K562 (cell line): ENCODE measurements at regions not wholly inside any gene's neighbourhood (a gene's known extent, or its start where the extent isn't known, plus 50 kb on each side); places are given as distances from the start of the nearest gene placed in this dataset.

Experiments
- ATAC-seq: fragments of 200-7000 bp; cut with Tn5 transposase; 3 replicates; pipeline ENCODE4 v1.9.1; 2020; ENCODE audit warnings: moderate library complexity
- BruUV-seq: library from RNA; stranded (reverse); fragments of 400-500 nt; replicated peaks from 2 replicates; lab custom pipeline; 2021; lab: Mats Ljungman, UMichigan
- CTCF ChIA-PET: fragments of 300-600 bp; formaldehyde crosslinking; extraction: SDS; loops from one replicate; lab custom pipeline; 2021; ENCODE audit warnings: low intra/inter-chr PET ratio; lab: Yijun Ruan, JAX
- POLR2A ChIA-PET: fragments of 300-600, 350-650 bp; sonication (Branson Sonifier 250); formaldehyde crosslinking; extraction: SDS; loops from one replicate; lab custom pipeline; 2021; ENCODE audit warnings: antibody characterized with exemption, inconsistent platforms; lab: Yijun Ruan, JAX
- DNase-seq, 4 experiments: peaks; one replicate each; pipeline versions ENCODE4 v3.0.0 to v3.0.0-alpha.2; 2011 to 2018; ENCODE audit warnings: low spot score in 3 of 4, mixed read lengths in 3 of 4; ENCODE audit errors: extremely low read depth in 1 of 4
- FAIRE-seq: peaks from 2 replicates; lab custom pipeline; 2011; peaks lifted over from hg19 to GRCh38; lab: Jason Lieb, UNC
- H2AFZ ChIP-seq: 2 replicates; pipeline ENCODE4 v1.6.0; 2011; ENCODE audit warnings: low read depth, low read length, control low read depth, inconsistent platforms
- H3K27ac ChIP-seq: fragments of 200-600 bp; 3 replicates; pipeline ENCODE4 v1.8.0; 2011; ENCODE audit warnings: low read depth, mild to moderate bottlenecking, control low read depth, inconsistent platforms, low read length, moderate library complexity, mixed read lengths; ENCODE audit errors: extremely low read depth
- H3K27me3 ChIP-seq, 2 experiments: fragments of 300-600 bp in 1 of 2; 2 replicates in 1 of 2; 3 replicates in 1 of 2; pipeline versions ENCODE4 v1.6.0 to v1.8.0; 2011; ENCODE audit warnings: inconsistent platforms in 2 of 2, low read length in 2 of 2, mild to moderate bottlenecking in 1 of 2, mixed read lengths in 1 of 2, moderate library complexity in 1 of 2; ENCODE audit not compliant: control insufficient read depth in 2 of 2, insufficient read depth in 2 of 2
- H3K36me3 ChIP-seq: fragments of 300-600 bp; 3 replicates; pipeline ENCODE4 v1.8.0; 2011; ENCODE audit warnings: mild to moderate bottlenecking, low read length, inconsistent platforms; ENCODE audit not compliant: control insufficient read depth, insufficient read depth
- H3K4me1 ChIP-seq, 2 experiments: fragments of 200-600 bp in 1 of 2; replicated peaks in 1 of 2; 2 replicates in 1 of 2; 3 replicates in 1 of 2; pipeline versions ENCODE4 v1.5.1 to v1.8.0; 2011; ENCODE audit warnings: inconsistent platforms in 2 of 2, low read length in 2 of 2, mild to moderate bottlenecking in 1 of 2, mixed read lengths in 1 of 2, moderate library complexity in 1 of 2; ENCODE audit not compliant: control insufficient read depth in 2 of 2, insufficient read depth in 2 of 2
- H3K4me2 ChIP-seq: 2 replicates; pipeline ENCODE4 v1.6.1; 2011; ENCODE audit warnings: low read length, control low read depth, inconsistent platforms, mixed read lengths; ENCODE audit not compliant: insufficient read depth
- H3K4me3 ChIP-seq: fragments of 200-600 bp; sonication (generic), shearing (Covaris generic); 2 replicates; pipeline ENCODE4 v1.5.1; 2016; ENCODE audit warnings: control low read depth, inconsistent platforms
- H3K79me2 ChIP-seq: fragments of 200-600 bp; 3 replicates; pipeline ENCODE4 v1.8.0; 2011; ENCODE audit warnings: low read length, inconsistent platforms; ENCODE audit not compliant: control insufficient read depth, insufficient read depth
- H3K9ac ChIP-seq, 2 experiments: 2 replicates each; pipeline versions ENCODE4 v1.6.0 to v1.6.1; 2011; ENCODE audit warnings: low read depth in 2 of 2, low read length in 2 of 2, control low read depth in 1 of 2, inconsistent platforms in 1 of 2, mild to moderate bottlenecking in 1 of 2, mixed read lengths in 1 of 2; ENCODE audit not compliant: insufficient read depth in 1 of 2
- H3K9me1 ChIP-seq: one replicate; pipeline ENCODE4 v1.6.0; 2011; ENCODE audit warnings: inconsistent platforms, mild to moderate bottlenecking, low read length, moderate library complexity; ENCODE audit not compliant: control insufficient read depth, insufficient read depth
- H3K9me3 ChIP-seq: replicated peaks from 2 replicates; pipeline ENCODE4 v1.5.1; 2011; ENCODE audit warnings: low read depth, low read length, inconsistent platforms; ENCODE audit not compliant: control insufficient read depth, insufficient read depth
- H4K20me1 ChIP-seq: replicated peaks from 2 replicates; pipeline ENCODE4 v1.6.1; 2011; ENCODE audit warnings: low read length, inconsistent platforms, mixed read lengths; ENCODE audit not compliant: control insufficient read depth, insufficient read depth
- ARHGAP35 ChIP-seq: fragments of 450-650 bp; IDR thresholded peaks from 2 replicates; pipeline ENCODE4 v1.6.1; 2018; ENCODE audit not compliant: partially characterized antibody
- ARID1B ChIP-seq: fragments of 450-650 bp; IDR thresholded peaks from 2 replicates; pipeline ENCODE4 v1.6.1; 2016; ENCODE audit warnings: antibody characterized with exemption, mild to moderate bottlenecking, inconsistent platforms
- BHLHE40 ChIP-seq: IDR thresholded peaks from 2 replicates; pipeline ENCODE4 v1.6.1; 2011; ENCODE audit warnings: low read length, improper control_type of control experiment
- BRD4 ChIP-seq: fragments of 200-600 bp; sonication (generic); IDR thresholded peaks from 2 replicates; pipeline ENCODE4 v1.6.1; 2017; ENCODE audit warnings: inconsistent platforms
- CHD2 ChIP-seq: IDR thresholded peaks from 2 replicates; pipeline ENCODE4 v1.6.1; 2011; ENCODE audit warnings: low read depth, low read length
- KAT8 ChIP-seq: fragments of 450-650 bp; IDR thresholded peaks from 2 replicates; pipeline ENCODE4 v1.6.1; 2016; ENCODE audit warnings: low read depth, mild to moderate bottlenecking
- NFE2 ChIP-seq: IDR thresholded peaks from 2 replicates; pipeline ENCODE4 v1.6.1; 2014; ENCODE audit warnings: antibody characterized with exemption, low read depth
- PTTG1 ChIP-seq: fragments of 450-650 bp; IDR thresholded peaks from 2 replicates; pipeline ENCODE4 v1.6.1; 2016; ENCODE audit warnings: low read depth, mild to moderate bottlenecking, missing genetic modification characterization, missing compliant biosample characterization
- PYGO2 ChIP-seq: fragments of 450-650 bp; IDR thresholded peaks from 2 replicates; pipeline ENCODE4 v1.6.1; 2016; ENCODE audit warnings: mild to moderate bottlenecking, missing genetic modification characterization, moderate library complexity, missing compliant biosample characterization
- SRSF1 ChIP-seq: fragments of 200-400 bp; formaldehyde crosslinking; IDR thresholded peaks from 2 replicates; pipeline ENCODE4 v1.6.1; 2017; ENCODE audit warnings: mild to moderate bottlenecking, low read depth, low read length, moderate library complexity
- TEAD1 ChIP-seq, 2 experiments: fragments of 450-650 bp in 1 of 2; sonication (generic) in 1 of 2; formaldehyde crosslinking; IDR thresholded peaks; 2 replicates each; pipeline versions ENCODE4 v1.4.0 to v1.8.0; 2020 to 2022; ENCODE audit warnings: mild to moderate bottlenecking in 2 of 2, missing genetic modification reagents in 1 of 2
- YBX1 ChIP-seq: fragments of 450-650 bp; IDR thresholded peaks from 2 replicates; pipeline ENCODE4 v1.7.1; 2016; ENCODE audit warnings: mild to moderate bottlenecking
- ZBTB1 ChIP-seq: sonication (generic); formaldehyde crosslinking; IDR thresholded peaks from 2 replicates; pipeline ENCODE4 v1.8.1; 2023; ENCODE audit warnings: missing genetic modification reagents, low read depth, mild to moderate bottlenecking, borderline replicate concordance
- ZC3H8 ChIP-seq: fragments of 450-650 bp; IDR thresholded peaks from 2 replicates; pipeline ENCODE4 v1.6.1; 2017
- ZEB2 ChIP-seq: fragments of 450-650 bp; IDR thresholded peaks from 2 replicates; pipeline ENCODE4 v1.6.1; 2016
- ZKSCAN1 ChIP-seq: fragments of 150-350 bp; IDR thresholded peaks from 2 replicates; pipeline ENCODE4 v1.6.1; 2016; ENCODE audit warnings: low read depth, low read length
- ZNF133 ChIP-seq: fragments of 250-450 bp; sonication (Bioruptor Pico); IDR thresholded peaks from 2 replicates; pipeline ENCODE4 v1.4.0; 2020; ENCODE audit warnings: mild to moderate bottlenecking
- ZNF217 ChIP-seq: sonication (generic); formaldehyde crosslinking; IDR thresholded peaks from 2 replicates; pipeline ENCODE4 v1.8.0; 2022; ENCODE audit warnings: mild to moderate bottlenecking, missing genetic modification reagents
- ZNF445 ChIP-seq: fragments of 250-450 bp; sonication (Bioruptor Pico); IDR thresholded peaks from 2 replicates; pipeline ENCODE4 v1.4.0; 2020; ENCODE audit warnings: low read depth, mild to moderate bottlenecking, moderate library complexity
- WGBS: fragments of 100-300 bp; shearing (Covaris generic); methylation state at CpG from one replicate; pipeline ENCODE4 v1.1.6; 2016; ENCODE audit warnings: low coverage, mixed read lengths; ENCODE audit not compliant: insufficient coverage; ENCODE audit errors: missing lambda C conversion rate; 5-methylcytosine and 5-hydroxymethylcytosine counted together
- in situ Hi-C: fragments of 300-500 bp; cut with MboI; formaldehyde crosslinking; loops from 4 replicates; pipeline ENCODE4 v1.15.0; 2018; ENCODE audit warnings: inconsistent platforms, mixed read lengths
- intact Hi-C: fragments of 100-400 bp; cut with micrococcal nuclease; formaldehyde crosslinking; loops from 2 replicates; pipeline ENCODE4 v1.14.2; 2022

DNA sequence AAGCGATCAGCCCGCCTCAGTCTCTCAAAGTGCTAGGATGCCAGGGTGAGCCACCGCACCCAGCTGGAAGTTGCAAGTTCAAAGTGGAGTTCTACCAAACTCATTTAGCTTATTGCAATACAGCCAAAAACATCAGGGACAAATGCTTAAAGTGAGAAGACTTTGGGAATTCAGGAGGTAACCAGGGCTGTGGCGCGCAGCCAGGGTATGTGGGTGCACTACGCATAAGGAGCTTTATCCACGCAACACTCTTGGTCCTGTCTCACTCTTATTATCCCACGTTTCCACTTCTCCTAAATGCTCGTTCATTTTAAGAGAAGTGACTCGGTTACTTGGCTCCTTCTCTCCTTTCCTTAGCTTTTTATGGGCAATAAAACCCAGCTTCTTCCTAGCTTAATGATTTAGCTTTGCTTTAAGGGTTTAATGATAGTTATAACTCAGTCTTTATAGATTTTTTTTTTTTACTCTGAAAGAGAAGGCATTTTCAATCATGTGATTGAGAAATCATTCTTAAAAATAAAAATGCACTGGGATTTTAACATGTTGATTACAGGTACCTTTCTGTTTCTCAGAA is 199.8 kb downstream of the KCNE4 start:
- H3K9me1 ChIP-seq, result no peaks in the 10 kb centered on the region
- H3K9me3 ChIP-seq, result no peaks in the 10 kb centered on the region
- no peak for ATAC-seq
- no peak for TF ChIP-seq ZBTB1 (CRISPR knock-in tag)
- no peak for TF ChIP-seq TEAD1 (CRISPR knock-in tag; IDR thresholded peaks at IDR 0.05)
- no peak for TF ChIP-seq ZNF133
- TF ChIP-seq NFE2, result no peak
- TF ChIP-seq ARID1B, result no peak
- no peak for TF ChIP-seq ARHGAP35
- no peak for TF ChIP-seq BHLHE40
- TF ChIP-seq SRSF1, result no peak
- no peak for TF ChIP-seq ZEB2
- no peak for TF ChIP-seq PYGO2 (tag)
- no peak for TF ChIP-seq ZKSCAN1
- no peak for TF ChIP-seq BRD4
- no peak for TF ChIP-seq ZNF217 (CRISPR knock-in tag)
- TF ChIP-seq ZNF445, result no peak
- no peak for TF ChIP-seq PTTG1 (tag)
- no peak for TF ChIP-seq KAT8
- no peak for TF ChIP-seq YBX1
- no peak for TF ChIP-seq ZC3H8
- TF ChIP-seq CHD2, result no peak
- 4% methylated on average over 10 of the region's 10 CpGs for WGBS
- H3K36me3 ChIP-seq, result no peaks in the 10 kb centered on the region
- no peak for FAIRE-seq
- H3K79me2 ChIP-seq, result no peaks in the 10 kb centered on the region
- no peaks in the 10 kb centered on the region for H3K27me3 ChIP-seq
- no peaks in the 10 kb centered on the region for H3K4me1 ChIP-seq
- H3K4me3 ChIP-seq, result no peak overlapping the region
- no peak overlapping the region for H2AFZ ChIP-seq
- intact Hi-C loops, result no loop called here
- H3K27ac ChIP-seq, result no peak overlapping the region
- ChIA-PET CTCF (no interaction called here), POLR2A (interaction anchor here (1.1 to 1.5 kb wide), 2 partner anchors 8 to 19 kb away, joined by 3 to 4 read pairs; no protein-coding TSS in a partner anchor)
- no peaks in the 10 kb centered on the region for H4K20me1 ChIP-seq
- no peak overlapping the region for H3K4me2 ChIP-seq
- in situ Hi-C loops, result no loop called here
- H3K9ac ChIP-seq, result no peak overlapping the region
- BruUV-seq, result no TSS peak
- no peak for DNase-seq
